ENCODE measurements at regions not wholly inside any gene's neighbourhood (a gene's known extent, or its start where the extent isn't known, plus 50 kb on each side); places are given as distances from the start of the nearest gene placed in this dataset.

GRCh38 chr20:40422656-40423055 is 266.4 kb downstream of the MAFB start:
- no peak for TF ChIP-seq POLR2A (IDR thresholded peaks at IDR 0.05; ENCODE audit: low read depth, low read length)
- TF ChIP-seq SPI1 (IDR thresholded peaks at IDR 0.05; ENCODE audit: low read depth, low read length), result no peak
- no peak for TF ChIP-seq POLR2AphosphoS5 (IDR thresholded peaks at IDR 0.05; ENCODE audit: low read depth, low read length)
- TF ChIP-seq PAX5 (IDR thresholded peaks at IDR 0.05; ENCODE audit: insufficient read depth, low read length, severe bottlenecking), result no peak
- TF ChIP-seq TAF1 (IDR thresholded peaks at IDR 0.05; ENCODE audit: low read depth, low read length), result no peak

Data from GM12891 (cell line).